HAP-1 (cell line): ENCODE measurements at regions not wholly inside any gene's neighbourhood (a gene's known extent, or its start where the extent isn't known, plus 50 kb on each side); places are given as distances from the start of the nearest gene placed in this dataset.
A peak's percentile ranks its signal among the peaks of the same experiment; 100 is the strongest.

Experiments
- DNase-seq, 2 experiments: peaks; one replicate each; pipeline ENCODE4 v3.0.0-alpha.2; 2016 to 2020; ENCODE audit warnings: low spot score in 2 of 2
- H3K27me3 ChIP-seq: fragments of 250-450 bp; sonication (Bioruptor Pico); 2 replicates; pipeline ENCODE4 v1.5.1; 2020; ENCODE audit warnings: low read depth, mild to moderate bottlenecking, moderate library complexity
- H3K36me3 ChIP-seq: fragments of 250-450 bp; sonication (Bioruptor Pico); replicated peaks from 2 replicates; pipeline ENCODE4 v1.5.1; 2020; ENCODE audit warnings: mild to moderate bottlenecking
- H3K4me1 ChIP-seq: fragments of 250-450 bp; sonication (Bioruptor Pico); 2 replicates; pipeline ENCODE4 v1.5.1; 2020; ENCODE audit warnings: mild to moderate bottlenecking
- H3K4me3 ChIP-seq: fragments of 250-450 bp; sonication (Bioruptor Pico); 2 replicates; pipeline ENCODE4 v1.5.1; 2020; ENCODE audit warnings: mild to moderate bottlenecking, moderate library complexity
- H3K9me3 ChIP-seq: fragments of 250-450 bp; sonication (Bioruptor Pico); 2 replicates; pipeline ENCODE4 v1.5.1; 2020; ENCODE audit warnings: mild to moderate bottlenecking, moderate library complexity
- in situ Hi-C: fragments of 300-500 bp; cut with MboI; formaldehyde crosslinking; loops from 3 replicates; pipeline ENCODE4 v1.14.3; 2020; ENCODE audit warnings: low sequenced_read_pairs, inconsistent platforms, mixed read lengths

DNA sequence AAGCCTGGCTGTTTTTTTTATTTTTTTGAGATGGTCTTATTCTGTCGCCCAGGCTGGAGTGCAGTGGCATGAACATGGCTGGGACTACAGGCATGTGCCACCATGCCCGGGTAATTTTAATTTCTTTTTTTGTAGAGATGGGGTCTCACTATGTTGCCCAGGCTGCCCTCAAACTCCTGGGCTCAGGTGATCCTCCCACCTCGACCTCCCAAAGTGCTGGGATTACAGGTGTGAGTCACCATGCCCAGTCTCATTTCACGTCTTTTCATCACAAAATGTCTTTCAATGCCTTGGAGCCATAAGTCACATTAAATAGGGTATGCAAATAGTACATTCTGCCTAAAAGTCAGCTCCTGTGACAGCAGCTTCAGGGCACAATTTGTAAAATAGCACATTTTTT lies 52.8 kb downstream of the SOX2 start:
- Histone ChIP-seq H3K27me3 (no peaks in the 10 kb centered on the region), H3K4me3 (no peak overlapping the region), H3K36me3 (no peaks in the 10 kb centered on the region), H3K9me3 (no peaks in the 10 kb centered on the region), H3K4me1 (peaks cover 1% of the 10 kb centered on the region)
- DNase-seq, result no peak
- in situ Hi-C loops, result no loop called here

DNA sequence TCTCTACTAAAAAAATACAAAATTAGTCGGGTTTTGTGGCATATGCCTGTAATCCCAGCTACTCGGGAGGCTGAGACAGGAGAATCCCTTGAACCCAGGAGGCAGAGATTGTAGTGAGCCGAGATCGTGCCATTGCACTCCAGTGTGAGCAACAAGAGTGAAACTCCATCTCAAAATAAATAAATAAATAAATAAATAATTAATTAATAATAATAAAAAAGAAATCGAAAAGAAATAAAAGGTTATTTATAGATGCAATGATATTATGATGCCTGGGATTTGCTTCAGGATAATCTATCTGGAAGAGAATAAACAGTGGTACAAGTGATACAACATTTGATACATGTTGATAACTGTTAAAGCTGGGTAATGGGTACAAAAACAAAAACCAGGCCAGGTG lies 58.6 kb downstream of the SOX2 start:
- H3K36me3 ChIP-seq, result no peaks in the 10 kb centered on the region
- in situ Hi-C loops, result no loop called here
- no peaks in the 10 kb centered on the region for H3K4me1 ChIP-seq
- no peaks in the 10 kb centered on the region for H3K27me3 ChIP-seq
- no peak for DNase-seq
- no peak overlapping the region for H3K4me3 ChIP-seq
- no peaks in the 10 kb centered on the region for H3K9me3 ChIP-seq

DNA sequence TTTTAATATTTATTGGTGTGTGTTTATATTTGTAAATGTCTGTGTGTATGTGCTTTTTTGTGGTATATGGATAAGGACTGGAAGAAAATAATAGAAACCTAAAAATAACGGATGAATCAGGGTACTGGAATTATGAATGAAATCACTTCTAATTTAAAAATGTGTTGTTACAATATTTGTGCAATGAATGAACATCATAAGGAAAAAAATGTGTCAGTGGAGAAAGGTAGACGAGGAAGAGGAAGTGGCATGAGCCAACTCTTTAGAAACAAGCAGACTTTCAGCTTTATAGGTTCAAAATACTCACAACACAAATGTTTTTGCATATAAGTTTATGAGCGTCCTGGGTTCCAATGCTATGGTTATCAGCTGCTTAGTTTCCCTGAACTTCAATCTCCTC lies 59.4 kb downstream of the SOX2 start:
- DNase-seq, result no peak
- no peaks in the 10 kb centered on the region for H3K4me1 ChIP-seq
- H3K36me3 ChIP-seq, result no peaks in the 10 kb centered on the region
- H3K27me3 ChIP-seq, result no peaks in the 10 kb centered on the region
- H3K4me3 ChIP-seq, result no peak overlapping the region
- no peaks in the 10 kb centered on the region for H3K9me3 ChIP-seq
- in situ Hi-C loops, result no loop called here

DNA sequence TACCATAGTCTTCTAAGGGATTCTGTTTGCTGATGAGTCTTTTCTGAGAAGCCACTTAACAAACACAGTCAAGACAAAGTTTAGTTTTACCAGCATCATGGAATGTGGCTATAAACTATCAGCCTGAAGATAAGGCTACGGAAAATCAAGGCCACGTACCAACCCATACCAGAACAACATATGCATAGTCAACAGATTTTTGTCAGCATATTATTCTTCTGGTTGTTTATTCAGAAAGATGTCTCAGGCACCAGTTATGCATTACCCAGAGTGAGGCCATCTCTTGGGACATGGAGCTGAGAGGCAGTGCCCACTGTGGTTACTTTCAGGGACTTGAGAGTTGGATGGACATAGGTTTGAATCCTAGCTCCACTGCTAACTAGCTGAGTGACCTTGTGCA lies 60.4 kb downstream of the SOX2 start:
- DNase-seq, result no peak
- Histone ChIP-seq H3K27me3 (no peaks in the 10 kb centered on the region), H3K4me1 (no peaks in the 10 kb centered on the region), H3K9me3 (no peaks in the 10 kb centered on the region), H3K36me3 (no peaks in the 10 kb centered on the region), H3K4me3 (no peak overlapping the region)
- in situ Hi-C loops, result no loop called here

DNA sequence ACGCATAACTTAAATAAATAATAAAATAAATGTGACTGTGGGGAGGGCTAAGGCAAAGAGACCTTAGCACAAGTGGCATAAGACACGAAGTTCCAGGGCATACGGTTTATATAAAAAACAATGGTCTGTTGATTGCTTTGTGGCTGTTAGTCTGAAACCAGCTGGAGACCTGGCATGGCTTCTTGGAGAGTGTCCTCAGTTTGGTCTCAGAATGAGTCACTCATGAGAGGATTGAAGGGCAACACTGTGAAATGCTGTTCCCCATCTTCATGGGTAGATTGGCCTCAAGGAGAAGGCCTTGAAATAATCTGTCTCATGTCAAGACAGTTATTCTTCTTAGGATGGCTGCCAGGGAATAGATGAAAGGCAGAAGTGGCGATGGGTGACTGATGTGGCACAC lies 62.2 kb downstream of the SOX2 start:
- H3K4me3 ChIP-seq, result no peak overlapping the region
- H3K4me1 ChIP-seq, result no peaks in the 10 kb centered on the region
- in situ Hi-C loops, result no loop called here
- DNase-seq, result no peak
- H3K9me3 ChIP-seq, result no peaks in the 10 kb centered on the region
- no peaks in the 10 kb centered on the region for H3K36me3 ChIP-seq
- no peaks in the 10 kb centered on the region for H3K27me3 ChIP-seq

DNA sequence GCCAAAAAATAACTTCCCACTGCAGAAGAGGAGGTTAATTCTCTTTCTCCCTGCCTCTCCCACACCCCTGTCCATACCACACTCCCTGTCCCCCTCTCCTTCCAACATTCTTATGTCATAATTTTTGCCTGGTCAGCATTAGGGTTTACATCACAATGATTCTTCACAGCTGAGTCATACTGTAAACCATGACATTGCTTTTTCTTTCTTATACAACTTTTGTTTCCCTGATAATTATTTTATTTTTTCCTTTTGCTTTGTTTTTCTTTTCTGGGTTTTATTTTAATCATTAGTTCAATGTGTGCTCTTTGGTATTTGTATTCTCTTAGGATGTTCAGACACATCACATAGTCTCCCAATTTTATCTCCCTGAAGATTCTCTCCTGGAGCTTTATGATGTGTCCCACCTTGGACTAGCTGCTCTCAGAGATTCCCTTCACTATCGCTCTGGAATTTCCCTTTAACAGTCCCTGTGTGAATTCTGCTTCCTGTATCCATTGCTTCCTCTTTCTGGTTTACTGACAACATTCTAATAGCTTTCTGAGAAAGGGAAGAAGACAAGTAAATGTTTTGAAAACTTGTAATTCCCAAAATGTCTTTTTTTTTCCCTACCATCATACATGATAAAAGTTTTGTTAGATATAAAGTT lies 70.7 kb downstream of the SOX2 start:
- no peaks in the 10 kb centered on the region for H3K36me3 ChIP-seq
- no peak for DNase-seq
- H3K4me1 ChIP-seq, result no peaks in the 10 kb centered on the region
- no peak overlapping the region for H3K4me3 ChIP-seq
- H3K9me3 ChIP-seq, result no peaks in the 10 kb centered on the region
- in situ Hi-C loops, result no loop called here
- no peaks in the 10 kb centered on the region for H3K27me3 ChIP-seq

DNA sequence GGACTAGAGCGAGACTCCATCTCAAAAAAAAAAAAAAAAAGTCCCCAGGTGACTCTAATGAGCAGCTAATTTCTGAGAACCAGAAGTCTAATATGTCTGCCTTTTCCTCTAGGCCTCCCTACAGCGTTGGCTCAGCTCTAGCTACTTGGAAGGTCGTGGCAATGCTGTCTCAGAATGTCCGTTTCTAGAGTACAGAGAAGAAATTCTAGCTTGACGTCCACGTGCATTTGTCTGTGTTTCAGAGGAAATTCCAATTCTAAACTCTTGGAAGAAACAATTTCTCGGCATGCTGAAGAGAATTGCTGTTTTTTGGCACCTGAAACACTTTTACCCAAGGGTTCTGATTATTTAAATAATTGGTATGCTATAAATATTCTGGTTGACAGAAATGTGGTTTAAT lies 78.8 kb downstream of the SOX2 start:
- in situ Hi-C loops, result no loop called here
- Histone ChIP-seq H3K4me1 (no peaks in the 10 kb centered on the region), H3K27me3 (no peaks in the 10 kb centered on the region), H3K4me3 (no peak overlapping the region), H3K36me3 (no peaks in the 10 kb centered on the region), H3K9me3 (no peaks in the 10 kb centered on the region)
- no peak for DNase-seq

DNA sequence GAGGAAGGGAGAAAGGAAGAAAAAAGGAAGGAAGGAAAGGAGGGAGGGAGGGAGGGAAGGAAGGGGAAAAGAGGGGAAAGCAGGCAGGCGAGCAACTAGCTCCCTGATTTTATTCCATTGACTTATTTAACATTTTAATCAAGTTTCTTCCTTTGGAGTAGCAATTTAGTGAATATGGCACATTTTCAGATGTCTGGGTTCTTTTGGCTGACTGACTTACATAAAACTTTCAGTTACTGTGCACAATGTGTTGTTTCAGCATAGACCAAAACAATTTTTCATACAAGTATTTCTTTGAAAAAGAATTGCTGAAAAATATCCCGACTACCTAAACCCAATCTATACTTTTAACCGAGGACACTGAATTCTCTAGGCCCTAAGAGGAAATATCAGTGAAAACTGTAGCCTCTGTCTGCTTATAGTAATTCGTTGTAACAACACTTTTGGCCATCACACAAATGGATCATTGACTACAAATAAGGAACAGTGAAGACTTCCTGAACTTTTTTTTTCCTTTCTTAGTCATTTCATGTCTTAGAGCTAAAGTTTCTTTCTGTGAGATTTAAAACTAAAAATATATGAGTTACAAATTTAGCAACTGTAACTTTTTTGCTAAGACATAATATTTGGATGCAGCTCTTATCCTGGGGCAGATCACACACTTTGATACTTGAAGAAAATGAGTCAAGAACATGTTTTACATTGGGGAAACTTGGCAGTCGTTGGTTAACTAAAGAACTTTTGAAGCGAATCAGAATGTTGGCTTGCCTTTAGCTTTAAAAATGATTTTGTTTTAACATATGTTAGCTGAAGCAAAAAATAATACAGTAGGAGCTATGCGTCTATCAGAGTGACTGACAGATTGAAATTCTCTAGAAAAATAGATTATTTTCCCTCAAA lies 79.6 kb downstream of the SOX2 start:
- no peaks in the 10 kb centered on the region for H3K36me3 ChIP-seq
- no peaks in the 10 kb centered on the region for H3K9me3 ChIP-seq
- H3K4me3 ChIP-seq, result no peak overlapping the region
- no peak for DNase-seq
- in situ Hi-C loops, result no loop called here
- no peaks in the 10 kb centered on the region for H3K27me3 ChIP-seq
- no peaks in the 10 kb centered on the region for H3K4me1 ChIP-seq

DNA sequence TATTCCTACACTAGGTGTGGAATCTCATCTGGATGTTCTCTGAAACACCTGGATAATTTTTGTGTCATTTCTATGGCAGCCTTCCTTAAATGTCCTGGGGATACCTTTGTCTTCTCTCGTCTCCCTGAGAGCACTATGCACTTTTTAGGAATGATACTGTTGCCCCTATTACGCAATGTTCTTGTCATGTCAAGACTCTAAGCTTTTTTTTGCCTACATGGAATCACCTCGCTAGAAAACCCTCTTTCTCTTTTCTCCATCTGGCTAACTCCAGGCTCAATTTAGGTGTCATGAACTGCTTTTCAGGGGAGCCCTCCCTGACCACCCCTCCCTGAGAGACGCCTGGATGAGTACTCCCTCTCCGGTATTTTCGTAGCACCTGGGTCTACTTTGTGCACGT lies 81.3 kb downstream of the SOX2 start:
- H3K27me3 ChIP-seq, result no peaks in the 10 kb centered on the region
- no peak overlapping the region for H3K4me3 ChIP-seq
- H3K36me3 ChIP-seq, result no peaks in the 10 kb centered on the region
- H3K9me3 ChIP-seq, result no peaks in the 10 kb centered on the region
- in situ Hi-C loops, result no loop called here
- H3K4me1 ChIP-seq, result peaks cover 7% of the 10 kb centered on the region
- DNase-seq, result no peak

DNA sequence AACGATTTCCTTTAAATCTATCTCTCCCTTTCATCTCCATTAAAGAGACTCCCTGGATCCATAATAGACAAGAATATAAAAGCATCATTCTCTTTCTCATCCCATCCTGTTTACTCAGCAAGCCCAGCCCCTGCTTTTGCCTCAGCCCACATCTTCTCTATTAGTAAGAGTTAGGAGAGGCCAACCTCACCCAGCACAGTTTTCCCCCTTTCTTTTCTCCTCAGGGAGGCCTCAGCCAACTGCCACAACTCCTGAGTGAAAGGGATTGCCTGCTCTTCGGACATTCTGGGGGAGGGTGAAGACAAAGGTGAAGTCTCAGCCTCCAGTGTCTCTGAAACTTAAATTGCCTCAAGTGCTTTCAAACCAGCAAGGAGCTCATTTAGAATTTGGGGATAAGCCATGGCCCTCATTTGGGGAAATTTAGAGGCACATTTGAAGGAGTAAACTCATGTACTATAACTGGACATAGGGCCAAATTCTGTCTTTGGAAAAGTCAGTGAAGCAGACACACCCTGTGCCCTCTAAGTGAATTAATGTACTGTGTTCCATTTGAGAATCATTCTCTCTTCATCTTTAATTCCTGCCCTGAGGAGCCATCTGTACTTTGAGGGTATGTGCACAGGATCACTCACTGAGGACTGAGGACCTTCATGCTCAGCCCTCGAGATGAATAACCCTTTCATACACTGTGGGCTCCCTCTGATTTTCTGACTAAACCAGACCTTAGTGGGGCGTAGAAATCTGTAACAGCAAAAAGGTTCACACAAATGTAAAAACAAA lies 82.5 kb downstream of the SOX2 start:
- Histone ChIP-seq H3K4me3 (no peak overlapping the region), H3K36me3 (no peaks in the 10 kb centered on the region), H3K27me3 (no peaks in the 10 kb centered on the region), H3K4me1 (peaks cover 9% of the 10 kb centered on the region), H3K9me3 (no peaks in the 10 kb centered on the region)
- in situ Hi-C loops, result no loop called here
- DNase-seq, result no peak

DNA sequence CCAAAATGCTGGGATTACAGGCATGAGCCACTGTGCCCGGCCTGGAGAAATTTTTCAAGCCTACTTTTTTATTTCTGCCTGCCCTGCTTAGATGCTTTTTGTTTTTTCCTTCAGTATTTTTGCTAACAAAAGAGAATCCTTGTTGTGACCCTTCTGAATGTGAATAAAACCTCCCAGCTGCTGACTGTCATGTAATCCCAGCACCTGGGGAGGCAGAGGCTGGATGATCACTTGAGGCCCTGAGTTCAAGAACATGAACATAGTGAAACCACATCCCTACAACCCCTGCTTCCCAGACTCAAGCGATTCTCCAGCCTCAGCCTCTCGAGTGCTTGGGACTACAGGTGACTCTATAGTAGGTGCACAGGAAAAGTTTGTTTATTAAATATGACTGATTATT lies 84.9 kb downstream of the SOX2 start:
- no peaks in the 10 kb centered on the region for H3K9me3 ChIP-seq
- no peak for DNase-seq
- H3K36me3 ChIP-seq, result no peaks in the 10 kb centered on the region
- H3K4me1 ChIP-seq, result peaks cover 9% of the 10 kb centered on the region
- in situ Hi-C loops, result no loop called here
- H3K27me3 ChIP-seq, result no peaks in the 10 kb centered on the region
- H3K4me3 ChIP-seq, result no peak overlapping the region

DNA sequence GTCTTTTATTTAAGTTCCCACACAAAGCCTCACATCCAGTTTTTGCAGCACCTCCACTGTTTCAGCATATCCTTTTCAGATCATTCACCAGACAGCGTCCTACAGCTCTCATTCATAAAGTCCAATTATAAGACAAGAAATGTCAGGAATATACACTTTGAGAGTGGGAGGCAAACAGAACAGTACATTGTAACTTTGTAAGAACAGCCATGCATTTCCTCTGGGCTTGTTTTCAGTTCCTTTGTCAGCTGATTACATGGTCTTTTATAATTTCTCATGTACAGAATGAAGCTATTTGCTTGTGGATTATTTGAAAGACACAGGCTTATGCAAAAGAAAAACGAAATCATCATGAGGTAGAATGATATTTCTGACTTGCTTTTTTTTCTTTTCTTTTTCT lies 85.7 kb downstream of the SOX2 start:
- H3K9me3 ChIP-seq, result no peaks in the 10 kb centered on the region
- peak in 1 of 2 experiments; percentile 19 for DNase-seq
- no peaks in the 10 kb centered on the region for H3K27me3 ChIP-seq
- H3K36me3 ChIP-seq, result no peaks in the 10 kb centered on the region
- in situ Hi-C loops, result no loop called here
- H3K4me1 ChIP-seq, result peaks cover 9% of the 10 kb centered on the region
- no peak overlapping the region for H3K4me3 ChIP-seq

DNA sequence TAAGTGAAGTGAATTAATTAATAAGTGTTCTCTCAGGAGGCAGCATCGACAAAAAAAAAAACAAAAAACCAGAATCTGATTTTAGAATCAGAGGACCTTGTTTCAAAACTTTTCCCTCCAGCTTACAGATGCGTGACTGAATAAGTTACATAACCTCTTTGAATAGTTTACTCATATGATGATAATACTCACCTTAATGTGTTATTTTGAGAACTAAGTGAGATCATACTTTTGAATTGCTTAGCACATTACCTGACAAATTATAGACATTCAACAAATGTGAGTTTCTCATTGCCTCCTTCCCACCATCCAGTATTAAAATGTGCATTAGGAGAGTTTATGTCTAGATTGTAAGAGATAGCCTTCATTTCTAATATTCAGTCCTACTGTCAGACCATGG lies 94.0 kb downstream of the SOX2 start:
- Histone ChIP-seq H3K4me3 (no peak overlapping the region), H3K9me3 (no peaks in the 10 kb centered on the region), H3K27me3 (no peaks in the 10 kb centered on the region), H3K4me1 (no peaks in the 10 kb centered on the region), H3K36me3 (no peaks in the 10 kb centered on the region)
- DNase-seq, result no peak
- in situ Hi-C loops, result no loop called here

DNA sequence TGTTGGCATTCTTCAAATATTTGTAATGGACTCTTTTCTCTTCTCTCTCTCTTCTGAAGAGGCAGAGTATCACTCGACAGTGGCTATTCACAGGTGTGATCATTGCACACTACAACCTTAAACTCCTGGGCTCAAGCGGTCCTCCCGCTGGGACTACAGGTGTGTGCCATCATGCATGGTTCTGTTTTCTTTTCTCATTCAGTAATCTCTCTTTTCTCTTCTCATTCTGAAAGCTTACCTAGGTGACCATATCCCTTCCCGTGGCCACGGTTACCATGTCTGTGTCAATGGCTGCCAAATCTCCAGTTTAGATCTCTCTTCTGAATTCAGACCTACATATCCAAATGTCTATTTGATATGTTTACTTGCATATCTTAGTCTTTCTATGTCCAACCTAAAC lies 96.3 kb downstream of the SOX2 start:
- H3K4me3 ChIP-seq, result no peak overlapping the region
- H3K4me1 ChIP-seq, result no peaks in the 10 kb centered on the region
- no peaks in the 10 kb centered on the region for H3K36me3 ChIP-seq
- H3K27me3 ChIP-seq, result no peaks in the 10 kb centered on the region
- no peaks in the 10 kb centered on the region for H3K9me3 ChIP-seq
- in situ Hi-C loops, result no loop called here
- no peak for DNase-seq
